ENCODE measurements at regions not wholly inside any gene's neighbourhood (a gene's known extent, or its start where the extent isn't known, plus 50 kb on each side); places are given as distances from the start of the nearest gene placed in this dataset.

- 71% methylated on average over 3 of the region's 8 CpGs for WGBS (ENCODE audit: insufficient coverage, low coverage, low lambda C conversion rate, missing lambda C conversion rate)
- TF ChIP-seq CTCF (IDR thresholded peaks at IDR 0.05), result no peak
- no peak for TF ChIP-seq POLR2A (IDR thresholded peaks at IDR 0.05)
- H3K27me3 ChIP-seq, result no peaks in the 10 kb centered on the region
- no peak for ATAC-seq
- no peak for DNase-seq
- H3K36me3 ChIP-seq, result no peaks in the 10 kb centered on the region
- no peak overlapping the region for H3K4me3 ChIP-seq
- no peaks in the 10 kb centered on the region for H3K4me1 ChIP-seq
- intact Hi-C loops (cut with DNase I), result no loop called here
- no peak overlapping the region for H3K27ac ChIP-seq
- peaks cover 0 to 11% (median 0%) of the 10 kb centered on the region in 4 donors for H3K9me3 ChIP-seq
Observed at GRCh38 chr16:35911899-35912298, 2452.5 kb downstream of the TP53TG3F start.

- ATAC-seq (no peak), DNase-seq (no peak)
- Histone ChIP-seq H3K27me3 (no peaks in the 10 kb centered on the region), H3K4me3 (no peak overlapping the region), H3K27ac (no peak overlapping the region), H3K36me3 (no peaks in the 10 kb centered on the region), H3K4me1 (no peaks in the 10 kb centered on the region), H3K9me3 (peaks cover 0 to 5% (median 2%) of the 10 kb centered on the region in 4 donors)
- WGBS (ENCODE audit: insufficient coverage, low coverage, low lambda C conversion rate, missing lambda C conversion rate), result 24% methylated on average over 3 of the region's 3 CpGs
- TF ChIP-seq CTCF (IDR thresholded peaks at IDR 0.05) (no peak), POLR2A (IDR thresholded peaks at IDR 0.05) (no peak)
- intact Hi-C loops (cut with DNase I), result no loop called here
Observed at GRCh38 chr16:35931722-35932121, 2472.3 kb downstream of the TP53TG3F start.

Small RNA genes lying in the stretch of these regions (small RNA-seq; reads per million reads assigned to genes)
- 0 reads per million in 2 experiments for gene AC106785.1
- 0 reads per million in 2 experiments for gene RNA5SP406
- 0 reads per million in 2 experiments for gene RNA5SP407
- gene RNA5SP408, result 0 reads per million in 2 experiments
- gene RNA5SP409, result 0 reads per million in 2 experiments
- 0 reads per million in 2 experiments for gene RNA5SP410
- 0 reads per million in 2 experiments for gene RNA5SP411
- 0 reads per million in 2 experiments for gene RNA5SP412
- gene RNA5SP413, result 0 to 0.13 reads per million in 2 experiments
- gene RNA5SP414, result 0 reads per million in 2 experiments
- 0 reads per million in 2 experiments for gene RNA5SP415
- gene RNA5SP416, result 0 reads per million in 2 experiments
- 0 reads per million in 2 experiments for gene RNA5SP417
- gene RNA5SP418, result 0 reads per million in 2 experiments
- 0 reads per million in 2 experiments for gene RNA5SP419
- gene RNA5SP420, result 0 reads per million in 2 experiments
- gene RNA5SP421, result 0 reads per million in 2 experiments
- 0 reads per million in 2 experiments for gene RNA5SP422
- 0 reads per million in 2 experiments for gene RNA5SP423

Measured in right lobe of liver (tissue), 6 donors.